IMR-90 (cell line): ENCODE measurements at regions not wholly inside any gene's neighbourhood (a gene's known extent, or its start where the extent isn't known, plus 50 kb on each side); places are given as distances from the start of the nearest gene placed in this dataset.

ENCODE experiments used
- CEBPB ChIP-seq: IDR thresholded peaks from 2 replicates; pipeline ENCODE4 v1.6.1; 2012; ENCODE audit warnings: low read depth, low read length, improper control_type of control experiment
- CTCF ChIP-seq: conservative IDR thresholded peaks from 2 replicates; pipeline ENCODE4 v1.5.1; 2012; ENCODE audit warnings: mild to moderate bottlenecking, low read depth, low read length, improper control_type of control experiment
- ELK1 ChIP-seq: fragments of 150-350 bp; IDR thresholded peaks from 2 replicates; pipeline ENCODE4 v1.6.1; 2016; ENCODE audit warnings: low read depth, mild to moderate bottlenecking, low read length, moderate library complexity, borderline replicate concordance
- FOS ChIP-seq: fragments of 150-350 bp; IDR thresholded peaks from 2 replicates; pipeline ENCODE4 v1.6.1; 2016; ENCODE audit warnings: low read depth, low read length
- MAFK ChIP-seq: IDR thresholded peaks from 2 replicates; pipeline ENCODE4 v1.6.1; 2012; ENCODE audit warnings: low read depth, low read length, improper control_type of control experiment
- MAZ ChIP-seq: IDR thresholded peaks from 2 replicates; pipeline ENCODE4 v1.6.1; 2012; ENCODE audit warnings: low read depth, mild to moderate bottlenecking, low read length, improper control_type of control experiment, moderate library complexity, borderline replicate concordance
- MXI1 ChIP-seq: IDR thresholded peaks from 2 replicates; pipeline ENCODE4 v1.6.1; 2012; ENCODE audit warnings: low read depth, mild to moderate bottlenecking, low read length, moderate library complexity, borderline replicate concordance
- NFE2L2 ChIP-seq: fragments of 150-350 bp; IDR thresholded peaks from 2 replicates; pipeline ENCODE4 v1.6.1; 2016; ENCODE audit warnings: low read depth, mild to moderate bottlenecking, low read length
- POLR2A ChIP-seq: IDR thresholded peaks from 2 replicates; pipeline ENCODE4 v1.6.1; 2012; ENCODE audit warnings: mild to moderate bottlenecking, low read depth, low read length
- RAD21 ChIP-seq: IDR thresholded peaks from 2 replicates; pipeline ENCODE4 v1.6.1; 2012; ENCODE audit warnings: low read length, improper control_type of control experiment
- RCOR1 ChIP-seq: IDR thresholded peaks from 2 replicates; pipeline ENCODE4 v1.6.1; 2012; ENCODE audit warnings: mild to moderate bottlenecking, low read length, improper control_type of control experiment; ENCODE audit not compliant: insufficient replicate concordance
- RFX5 ChIP-seq: IDR thresholded peaks from 2 replicates; pipeline ENCODE4 v1.8.0; 2012; ENCODE audit warnings: low read depth, mild to moderate bottlenecking, low read length, moderate library complexity
- SMC3 ChIP-seq: fragments of 150-350 bp; IDR thresholded peaks from 2 replicates; pipeline ENCODE4 v1.6.1; 2016; ENCODE audit warnings: low read depth, mild to moderate bottlenecking, antibody characterized with exemption, low read length, moderate library complexity
- USF2 ChIP-seq: fragments of 150-350 bp; IDR thresholded peaks from 2 replicates; pipeline ENCODE4 v1.6.1; 2017; ENCODE audit warnings: mild to moderate bottlenecking, antibody characterized with exemption, low read length, low read depth

GRCh38 chr7:25537662-25538375 lies 309.5 kb upstream of the NPVF start:
- TF ChIP-seq MAZ (no peak), CTCF (no peak), POLR2A (no peak), RFX5 (no peak), CEBPB (no peak), MAFK (no peak), ELK1 (no peak), SMC3 (no peak), RAD21 (no peak), RCOR1 (no peak), USF2 (no peak), FOS (no peak), NFE2L2 (no peak), MXI1 (no peak)
